Prostate gland (tissue), 2 donors: ENCODE measurements at regions not wholly inside any gene's neighbourhood (a gene's known extent, or its start where the extent isn't known, plus 50 kb on each side); places are given as distances from the start of the nearest gene placed in this dataset.

Experiments used
- CTCF ChIP-seq, 4 experiments: fragments of 200-600 bp in 2 of 4; fragments of 450-650 bp in 2 of 4; sonication (generic) in 2 of 4; IDR thresholded peaks; 1 replicate in 3 of 4; 2 replicates in 1 of 4; pipeline ENCODE4 v1.5.1; 2016 to 2019; ENCODE audit warnings: antibody characterized with exemption in 4 of 4, mild to moderate bottlenecking in 2 of 4, moderate library complexity in 2 of 4
- POLR2A ChIP-seq: fragments of 450-650 bp; IDR thresholded peaks from one replicate; pipeline ENCODE4 v1.6.1; 2016; ENCODE audit warnings: antibody characterized with exemption, mild to moderate bottlenecking

- TF ChIP-seq CTCF (IDR thresholded peaks at IDR 0.05): no peak
- TF ChIP-seq POLR2A: no peak
Observed at GRCh38 chr9:126088336-126088735, 238.3 kb upstream of the MVB12B start.
